Calu3 (cell line): ENCODE measurements at regions not wholly inside any gene's neighbourhood (a gene's known extent, or its start where the extent isn't known, plus 50 kb on each side); places are given as distances from the start of the nearest gene placed in this dataset.

Source experiments
- BruUV-seq: library from RNA; stranded (reverse); fragments of 400-500 nt; replicated peaks from 2 replicates; lab custom pipeline; 2021; lab: Mats Ljungman, UMichigan
- CTCF ChIA-PET: fragments of 300-600 bp; sonication (Branson Sonifier 250); formaldehyde crosslinking; loops from one replicate; lab custom pipeline; 2022; ENCODE audit warnings: antibody characterized with exemption; lab: Charles Lee
- DNase-seq: peaks from one replicate; pipeline ENCODE4 v3.0.0; 2022
- H3K27ac Mint-ChIP-seq: one replicate; pipeline ENCODE4 v1.8.0; 2022; ENCODE audit warnings: mixed read lengths; ENCODE audit not compliant: unreplicated experiment
- H3K27me3 Mint-ChIP-seq: one replicate; pipeline ENCODE4 v1.8.0; 2022; ENCODE audit warnings: mixed read lengths; ENCODE audit not compliant: unreplicated experiment
- H3K36me3 Mint-ChIP-seq: one replicate; pipeline ENCODE4 v1.8.0; 2022; ENCODE audit warnings: mild to moderate bottlenecking, moderate library complexity, mixed read lengths; ENCODE audit not compliant: insufficient read depth, unreplicated experiment
- H3K4me1 Mint-ChIP-seq: one replicate; pipeline ENCODE4 v1.8.0; 2022; ENCODE audit warnings: mild to moderate bottlenecking, low read depth, mixed read lengths; ENCODE audit not compliant: unreplicated experiment
- H3K4me3 Mint-ChIP-seq: one replicate; pipeline ENCODE4 v1.8.0; 2022; ENCODE audit warnings: mild to moderate bottlenecking, low read depth, moderate library complexity, mixed read lengths; ENCODE audit not compliant: unreplicated experiment
- H3K9me3 Mint-ChIP-seq: one replicate; pipeline ENCODE4 v1.8.0; 2022; ENCODE audit warnings: low read depth, mixed read lengths; ENCODE audit not compliant: unreplicated experiment
- intact Hi-C: fragments of 100-400 bp; cut with micrococcal nuclease; formaldehyde crosslinking; loops from one replicate; pipeline ENCODE4 v1.10.0; 2022; ENCODE audit not compliant: unreplicated experiment
- TF ChIP-seq, protein P1 (sequence below): fragments of 200-600 bp; IDR thresholded peaks from one replicate; pipeline ENCODE4 v1.8.0; 2022; ENCODE audit warnings: antibody characterized with exemption; ENCODE audit not compliant: unreplicated experiment

GRCh38 chr20:61178551-61179071 is 73.5 kb upstream of the CDH4 start:
- H3K27me3 Mint-ChIP-seq = peaks cover 12% of the 10 kb centered on the region
- BruUV-seq = no TSS peak
- no peak overlapping the region for H3K4me3 Mint-ChIP-seq

GRCh38 chr20:61184194-61184593 is 67.9 kb upstream of the CDH4 start:
- Mint-ChIP-seq H3K9me3 (peaks cover 8% of the 10 kb centered on the region), H3K27me3 (no peaks in the 10 kb centered on the region), H3K27ac (no peak overlapping the region), H3K4me3 (no peak overlapping the region), H3K36me3 (no peaks in the 10 kb centered on the region), H3K4me1 (peaks cover 10% of the 10 kb centered on the region)
- peak; percentile 56 for DNase-seq
- TF ChIP-seq, protein P1, sequence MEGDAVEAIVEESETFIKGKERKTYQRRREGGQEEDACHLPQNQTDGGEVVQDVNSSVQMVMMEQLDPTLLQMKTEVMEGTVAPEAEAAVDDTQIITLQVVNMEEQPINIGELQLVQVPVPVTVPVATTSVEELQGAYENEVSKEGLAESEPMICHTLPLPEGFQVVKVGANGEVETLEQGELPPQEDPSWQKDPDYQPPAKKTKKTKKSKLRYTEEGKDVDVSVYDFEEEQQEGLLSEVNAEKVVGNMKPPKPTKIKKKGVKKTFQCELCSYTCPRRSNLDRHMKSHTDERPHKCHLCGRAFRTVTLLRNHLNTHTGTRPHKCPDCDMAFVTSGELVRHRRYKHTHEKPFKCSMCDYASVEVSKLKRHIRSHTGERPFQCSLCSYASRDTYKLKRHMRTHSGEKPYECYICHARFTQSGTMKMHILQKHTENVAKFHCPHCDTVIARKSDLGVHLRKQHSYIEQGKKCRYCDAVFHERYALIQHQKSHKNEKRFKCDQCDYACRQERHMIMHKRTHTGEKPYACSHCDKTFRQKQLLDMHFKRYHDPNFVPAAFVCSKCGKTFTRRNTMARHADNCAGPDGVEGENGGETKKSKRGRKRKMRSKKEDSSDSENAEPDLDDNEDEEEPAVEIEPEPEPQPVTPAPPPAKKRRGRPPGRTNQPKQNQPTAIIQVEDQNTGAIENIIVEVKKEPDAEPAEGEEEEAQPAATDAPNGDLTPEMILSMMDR = no peak
- intact Hi-C loops = no loop called here
- CTCF ChIA-PET = no interaction called here
- BruUV-seq = no TSS peak

More at GRCh38 chr20:61178551-61179071, 73.5 kb upstream of the CDH4 start:
- CTCF ChIA-PET = no interaction called here
- intact Hi-C loops = no loop called here
- DNase-seq = no peak
- Mint-ChIP-seq H3K36me3 (no peaks in the 10 kb centered on the region), H3K27ac (no peak overlapping the region), H3K4me1 (no peaks in the 10 kb centered on the region), H3K9me3 (peaks cover 3% of the 10 kb centered on the region)
- TF ChIP-seq, protein P1 = no peak

DNA sequence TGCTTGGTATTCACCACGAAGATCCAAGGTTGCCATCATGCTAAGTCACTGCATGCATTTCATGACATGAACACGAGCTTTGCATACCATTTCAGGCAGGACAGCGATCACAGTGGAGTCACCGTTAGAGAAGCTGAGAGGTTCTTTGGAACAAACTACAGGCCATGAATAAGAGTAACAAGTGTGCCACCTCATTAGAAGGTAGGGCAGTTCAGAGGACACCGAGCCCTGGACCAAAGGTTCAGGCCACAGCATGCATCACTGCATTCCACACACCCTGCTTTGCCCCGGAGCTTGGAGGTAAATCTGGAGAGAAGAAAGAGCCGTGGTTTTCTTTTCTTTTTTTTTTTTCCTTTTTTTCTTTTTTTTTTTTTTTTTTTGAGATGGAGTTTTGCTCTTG is 66.9 kb upstream of the CDH4 start:
- CTCF ChIA-PET = interaction anchor here (0.6 to 0.7 kb wide), 2 partner anchors 33 to 42 kb away, joined by 4 to 9 read pairs; no protein-coding TSS in a partner anchor
- TF ChIP-seq, protein P1 = no peak
- Mint-ChIP-seq H3K27ac (no peak overlapping the region), H3K27me3 (no peaks in the 10 kb centered on the region), H3K4me3 (no peak overlapping the region), H3K9me3 (peaks cover 8% of the 10 kb centered on the region), H3K4me1 (peaks cover 10% of the 10 kb centered on the region), H3K36me3 (no peaks in the 10 kb centered on the region)
- BruUV-seq = no TSS peak
- no peak for DNase-seq
- intact Hi-C loops = no loop called here

- intact Hi-C loops = no loop called here
- peaks cover 10% of the 10 kb centered on the region for H3K4me1 Mint-ChIP-seq
- H3K36me3 Mint-ChIP-seq = no peaks in the 10 kb centered on the region
- CTCF ChIA-PET = interaction anchor here (0.7 to 0.9 kb wide), 2 partner anchors 1193 to 1246 kb away, joined by 3 read pairs; partner anchors contain the start of genes FAM217B and PPP1R3D
- peak overlapping the region; percentile 17 for H3K4me3 Mint-ChIP-seq
- peak; percentile 52 for DNase-seq
- no TSS peak for BruUV-seq
- H3K27ac Mint-ChIP-seq = peak overlapping the region; percentile 62
- peaks cover 8% of the 10 kb centered on the region for H3K9me3 Mint-ChIP-seq
- TF ChIP-seq, protein P1 = no peak
- H3K27me3 Mint-ChIP-seq = no peaks in the 10 kb centered on the region
Measured at GRCh38 chr20:61185841-61186601, 66.0 kb upstream of the CDH4 start.
